Natural killer cell (primary cell): ENCODE measurements at regions not wholly inside any gene's neighbourhood (a gene's known extent, or its start where the extent isn't known, plus 50 kb on each side); places are given as distances from the start of the nearest gene placed in this dataset.
A peak's percentile ranks its signal among the peaks of the same experiment; 100 is the strongest.
"Not testable (repeated sequence)": the region's sequence is repeated elsewhere in the genome, so short reads cannot be mapped to it uniquely, and the experiment has no call there.

Source experiments
- ATAC-seq, 3 donors: fragments of 150-1000 bp in 2 of 3; fragments of 200-7000 bp in 1 of 3; cut with Tn5 transposase; 1 replicate in 1 of 3; 2 replicates in 2 of 3; pipeline ENCODE4 v1.10.0; 2021; ENCODE audit warnings: mild to moderate bottlenecking in 2 of 3, moderate library complexity in 2 of 3
- DNase-seq, 2 donors: peaks; one replicate each; pipeline versions ENCODE4 v3.0.0 to v3.0.0-alpha.2; 2013 to 2021; ENCODE audit warnings: mixed read lengths in 1 of 2
- H3K27ac ChIP-seq: one replicate; pipeline ENCODE4 v1.5.1; 2013; ENCODE audit warnings: mild to moderate bottlenecking, low read length
- H3K27me3 ChIP-seq: one replicate; pipeline ENCODE4 v1.6.1; 2013; ENCODE audit warnings: low read length; ENCODE audit not compliant: control insufficient read depth, insufficient read depth
- H3K36me3 ChIP-seq: one replicate; pipeline ENCODE4 v1.6.1; 2013; ENCODE audit warnings: low read length; ENCODE audit not compliant: control insufficient read depth, insufficient read depth
- H3K4me1 ChIP-seq: one replicate; pipeline ENCODE4 v1.6.1; 2013; ENCODE audit warnings: low read length; ENCODE audit not compliant: control insufficient read depth, insufficient read depth
- H3K4me3 ChIP-seq: one replicate; pipeline ENCODE4 v1.5.1; 2013; ENCODE audit warnings: low read length
- H3K9me3 ChIP-seq: one replicate; pipeline ENCODE4 v1.6.1; 2013; ENCODE audit warnings: low read length; ENCODE audit not compliant: control insufficient read depth, insufficient read depth
- H3K27ac Mint-ChIP-seq, 2 donors: one replicate each; pipeline ENCODE4 v1.8.0; 2022; ENCODE audit warnings: mild to moderate bottlenecking in 2 of 2, mixed read lengths in 2 of 2, moderate library complexity in 1 of 2
- H3K27me3 Mint-ChIP-seq, 2 donors: one replicate each; pipeline ENCODE4 v1.8.0; 2022; ENCODE audit warnings: low read depth in 2 of 2, mixed read lengths in 2 of 2
- H3K36me3 Mint-ChIP-seq: one replicate; pipeline ENCODE4 v1.8.0; 2022; ENCODE audit warnings: mixed read lengths
- H3K4me1 Mint-ChIP-seq, 2 donors: one replicate each; pipeline ENCODE4 v1.8.0; 2022; ENCODE audit warnings: mixed read lengths in 2 of 2
- H3K4me3 Mint-ChIP-seq: one replicate; pipeline ENCODE4 v1.8.0; 2022; ENCODE audit warnings: mild to moderate bottlenecking, moderate library complexity, mixed read lengths
- H3K9me3 Mint-ChIP-seq, 2 donors: one replicate each; pipeline ENCODE4 v1.8.0; 2022; ENCODE audit warnings: mixed read lengths in 2 of 2
- WGBS: methylation state at CpG from one replicate; pipeline ENCODE4 v1.1.7; 2013; ENCODE audit warnings: missing lambda C conversion rate; ENCODE audit not compliant: insufficient coverage; 5-methylcytosine and 5-hydroxymethylcytosine counted together
- intact Hi-C: fragments of 100-400 bp; cut with micrococcal nuclease; formaldehyde crosslinking; loops from one replicate; pipeline ENCODE4 v1.14.2; 2022

- H3K4me3 Mint-ChIP-seq, ATAC-seq, H3K27me3 ChIP-seq, H3K4me1 Mint-ChIP-seq, H3K4me3 ChIP-seq, H3K27ac Mint-ChIP-seq, H3K27me3 Mint-ChIP-seq, H3K9me3 ChIP-seq, H3K4me1 ChIP-seq, H3K9me3 Mint-ChIP-seq, intact Hi-C loops, H3K27ac ChIP-seq, H3K36me3 ChIP-seq, H3K36me3 Mint-ChIP-seq: not testable (repeated sequence)
- DNase-seq: peak in 1 of 2 donors; percentile 14
- WGBS: 88% methylated on average over 8 of the region's 8 CpGs
Measured at GRCh38 chr15:20288800-20289537, 252.6 kb downstream of the GOLGA6L6 start.

- H3K9me3 Mint-ChIP-seq, ATAC-seq, DNase-seq, H3K27me3 ChIP-seq, H3K27me3 Mint-ChIP-seq, H3K36me3 Mint-ChIP-seq, H3K4me3 ChIP-seq, H3K4me1 ChIP-seq, intact Hi-C loops, H3K36me3 ChIP-seq, H3K9me3 ChIP-seq, H3K27ac Mint-ChIP-seq, H3K4me1 Mint-ChIP-seq, H3K4me3 Mint-ChIP-seq, H3K27ac ChIP-seq: not testable (repeated sequence)
- WGBS: 70% methylated on average over 1 of the region's 2 CpGs
Measured at GRCh38 chr15:20286559-20286958, 255.0 kb downstream of the GOLGA6L6 start.

GRCh38 chr15:20285696-20286300 lies 255.8 kb downstream of the GOLGA6L6 start:
- H3K27ac Mint-ChIP-seq, H3K27me3 Mint-ChIP-seq, H3K27ac ChIP-seq, H3K36me3 Mint-ChIP-seq, H3K27me3 ChIP-seq, H3K4me1 Mint-ChIP-seq, ATAC-seq, H3K4me3 Mint-ChIP-seq, H3K4me1 ChIP-seq, H3K9me3 ChIP-seq, intact Hi-C loops, H3K9me3 Mint-ChIP-seq, H3K36me3 ChIP-seq, H3K4me3 ChIP-seq: not testable (repeated sequence)
- WGBS: 60% methylated on average over 3 of the region's 5 CpGs
- peak in 1 of 2 donors; percentile 16 for DNase-seq

DNA sequence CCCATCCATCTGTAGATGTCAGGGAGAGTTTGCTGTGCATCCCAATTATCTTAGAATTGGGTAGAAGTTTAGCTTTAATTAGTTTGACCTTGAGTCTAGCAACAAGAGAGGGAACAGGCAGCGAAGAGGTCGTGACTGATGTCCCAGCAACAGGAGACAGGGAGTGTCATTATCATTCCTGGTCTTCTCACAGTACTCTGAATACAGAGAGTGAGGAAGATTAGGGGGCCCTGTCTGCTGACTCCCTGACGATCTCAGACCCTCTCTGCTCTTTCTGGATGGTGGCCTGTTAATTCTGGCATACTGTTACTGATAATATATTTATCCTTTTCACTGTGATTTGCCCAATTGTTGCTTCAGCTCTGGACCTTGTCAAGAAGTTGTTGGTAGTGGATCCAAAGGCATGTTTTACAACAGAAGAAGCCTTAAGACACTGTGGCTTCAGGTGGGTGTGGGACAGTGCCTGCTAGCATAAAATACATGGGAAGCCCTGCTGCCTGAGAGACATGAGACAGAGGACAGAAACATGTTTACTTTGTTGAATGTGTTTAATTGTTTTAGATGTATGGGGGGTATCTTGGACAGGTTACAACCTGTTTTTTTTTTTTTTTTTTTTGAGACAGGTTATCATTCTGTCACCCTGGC lies 256.6 kb downstream of the GOLGA6L6 start:
- H3K27me3 Mint-ChIP-seq, H3K36me3 Mint-ChIP-seq, H3K27ac Mint-ChIP-seq, H3K4me3 ChIP-seq, ATAC-seq, H3K4me3 Mint-ChIP-seq, H3K27ac ChIP-seq, H3K4me1 ChIP-seq, H3K9me3 ChIP-seq, H3K27me3 ChIP-seq, H3K36me3 ChIP-seq, H3K4me1 Mint-ChIP-seq, H3K9me3 Mint-ChIP-seq: not testable (repeated sequence)
- intact Hi-C loops: loop anchor here (5.0 kb wide), 2 partner anchors 57 to 122 kb away; no protein-coding TSS in a partner anchor
- WGBS: 83% methylated on average over 3 of the region's 3 CpGs
- peak in 1 of 2 donors; percentile 14 for DNase-seq

- WGBS: 66% methylated on average over 3 of the region's 3 CpGs
- not testable (repeated sequence) for H3K4me3 Mint-ChIP-seq, H3K4me3 ChIP-seq, H3K4me1 Mint-ChIP-seq, H3K9me3 ChIP-seq, H3K27ac Mint-ChIP-seq, H3K4me1 ChIP-seq, H3K27me3 ChIP-seq, H3K27ac ChIP-seq, H3K36me3 Mint-ChIP-seq, H3K36me3 ChIP-seq, H3K9me3 Mint-ChIP-seq, H3K27me3 Mint-ChIP-seq, ATAC-seq
- DNase-seq: peak in 1 of 2 donors; percentile 13
- intact Hi-C loops: loop anchor here (5.0 kb wide), 2 partner anchors 59 to 124 kb away; no protein-coding TSS in a partner anchor
Measured at GRCh38 chr15:20283651-20284050, 257.9 kb downstream of the GOLGA6L6 start.

DNA sequence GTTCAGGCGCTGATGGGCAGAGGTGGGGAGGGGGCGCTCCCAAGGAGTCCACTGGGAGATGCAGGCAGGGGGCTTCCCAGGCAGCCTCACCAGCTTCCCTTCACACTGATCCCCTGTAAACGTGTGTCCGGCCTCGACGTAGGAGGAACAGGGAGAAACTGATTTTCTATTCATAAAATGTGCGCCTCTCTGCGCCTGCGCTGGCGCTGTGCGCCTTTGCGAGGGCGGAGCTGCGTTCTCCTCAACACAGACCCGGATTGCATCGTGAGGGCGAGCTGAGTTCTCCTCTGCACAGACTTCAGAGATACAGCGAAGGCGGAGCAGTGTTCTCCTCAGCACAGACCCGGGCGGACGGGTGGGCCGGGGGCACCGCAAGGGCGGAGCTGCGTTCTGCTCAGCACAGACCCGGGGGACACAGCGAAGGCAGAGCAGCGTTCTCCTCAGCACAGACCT lies 259.1 kb downstream of the GOLGA6L6 start:
- ATAC-seq: peak in 1 of 3 donors; percentile 31
- not testable (repeated sequence) for H3K4me3 ChIP-seq, H3K36me3 Mint-ChIP-seq, H3K27me3 ChIP-seq, H3K4me1 Mint-ChIP-seq, H3K9me3 Mint-ChIP-seq, H3K27me3 Mint-ChIP-seq, H3K4me3 Mint-ChIP-seq, H3K27ac Mint-ChIP-seq, H3K4me1 ChIP-seq, H3K9me3 ChIP-seq, H3K27ac ChIP-seq, H3K36me3 ChIP-seq
- intact Hi-C loops: loop anchor here (5.0 kb wide), 2 partner anchors 60 to 125 kb away; no protein-coding TSS in a partner anchor
- WGBS: 89% methylated on average over 29 of the region's 29 CpGs
- peak in 1 of 2 donors; percentile 24 for DNase-seq

DNA sequence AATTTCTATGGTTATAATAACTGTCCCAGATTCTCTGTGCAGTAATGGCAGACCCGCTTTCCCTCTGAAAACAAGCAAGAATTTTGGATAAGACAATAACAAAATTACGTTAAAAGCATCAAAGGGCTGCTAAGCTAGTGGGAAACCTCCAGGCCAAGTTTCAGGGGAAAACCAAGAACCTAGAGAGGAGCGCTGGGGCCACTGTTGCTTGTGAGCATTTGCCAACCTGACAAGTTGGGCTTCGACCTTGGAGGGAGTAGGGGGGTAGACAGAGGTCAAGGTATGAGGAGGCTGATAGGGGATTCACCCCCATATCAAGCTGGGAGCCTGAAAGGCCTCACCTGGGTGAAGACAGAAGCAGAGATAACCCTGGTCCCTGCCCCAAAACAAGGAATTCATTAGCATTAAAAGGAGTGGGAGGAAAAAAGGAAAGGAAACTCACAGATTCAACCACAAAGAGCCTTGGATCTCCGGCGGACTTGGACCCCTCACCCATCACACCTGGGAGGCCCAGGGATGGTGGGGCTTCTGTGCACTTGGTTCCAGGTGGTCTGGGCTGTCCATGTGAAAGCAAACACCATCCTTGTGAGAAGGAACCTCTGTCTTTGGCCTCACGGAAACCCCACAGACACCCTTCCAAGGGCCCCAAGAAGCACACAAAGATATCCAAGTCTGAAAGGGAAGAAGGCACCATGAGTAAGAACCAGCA lies 259.9 kb downstream of the GOLGA6L6 start:
- H3K27me3 ChIP-seq, H3K9me3 Mint-ChIP-seq, H3K4me1 ChIP-seq, H3K4me3 ChIP-seq, H3K27ac Mint-ChIP-seq, H3K36me3 Mint-ChIP-seq, H3K27me3 Mint-ChIP-seq, H3K36me3 ChIP-seq, H3K9me3 ChIP-seq, H3K27ac ChIP-seq, H3K4me3 Mint-ChIP-seq, H3K4me1 Mint-ChIP-seq: not testable (repeated sequence)
- intact Hi-C loops: loop anchor here (5.0 kb wide), 2 partner anchors 61 to 126 kb away; no protein-coding TSS in a partner anchor
- 86% methylated on average over 7 of the region's 7 CpGs for WGBS
- ATAC-seq (peak in 1 of 3 donors; percentile 28), DNase-seq (peak in 1 of 2 donors; percentile 19)
